SIG-M5 treated with dmso at 0.1 percent for 504 hours (cell line): ENCODE measurements at regions not wholly inside any gene's neighbourhood (a gene's known extent, or its start where the extent isn't known, plus 50 kb on each side); places are given as distances from the start of the nearest gene placed in this dataset.

ENCODE experiments used
- DNase-seq: peaks from one replicate; lab custom pipeline; 2025; ENCODE audit not compliant: unreplicated experiment; lab: John Stamatoyannopoulos, UW

GRCh38 chrX:64097891-64098290 lies 107.6 kb downstream of the AMER1 start:
- DNase-seq, result no peak

GRCh38 chrX:64093761-64094160 lies 111.7 kb downstream of the AMER1 start:
- DNase-seq, result peak; percentile 3
